ENCODE measurements at regions not wholly inside any gene's neighbourhood (a gene's known extent, or its start where the extent isn't known, plus 50 kb on each side); places are given as distances from the start of the nearest gene placed in this dataset.
A peak's percentile ranks its signal among the peaks of the same experiment; 100 is the strongest.

GRCh38 chr10:7486528-7486927 lies 75.7 kb upstream of the SFMBT2 start:
- no peak for ATAC-seq
- DNase-seq, result no peak
- Histone ChIP-seq H3K27me3 (peaks cover 0 to 14% (median 0%) of the 10 kb centered on the region in 9 donors), H3K4me1 (peaks cover 0 to 72% (median 12%) of the 10 kb centered on the region in 12 donors), H3K36me3 (no peaks in the 10 kb centered on the region), H3K9me3 (peaks cover 0 to 3% (median 0%) of the 10 kb centered on the region in 12 donors), H3K27ac (peak overlapping the region in 2 of 12 donors; percentile 37 to 41), H3K4me3 (no peak overlapping the region)
- intact Hi-C loops (cut with DNase I), result no loop called here
- 59 to 68% (median 64%) methylated on average over 6 of the region's 6 CpGs for whole genome bisulfite sequencing, 4 donors
- TF ChIP-seq POLR2A (IDR thresholded peaks at IDR 0.05), result no peak
- no peak for TF ChIP-seq CTCF (IDR thresholded peaks at IDR 0.05)

DNA sequence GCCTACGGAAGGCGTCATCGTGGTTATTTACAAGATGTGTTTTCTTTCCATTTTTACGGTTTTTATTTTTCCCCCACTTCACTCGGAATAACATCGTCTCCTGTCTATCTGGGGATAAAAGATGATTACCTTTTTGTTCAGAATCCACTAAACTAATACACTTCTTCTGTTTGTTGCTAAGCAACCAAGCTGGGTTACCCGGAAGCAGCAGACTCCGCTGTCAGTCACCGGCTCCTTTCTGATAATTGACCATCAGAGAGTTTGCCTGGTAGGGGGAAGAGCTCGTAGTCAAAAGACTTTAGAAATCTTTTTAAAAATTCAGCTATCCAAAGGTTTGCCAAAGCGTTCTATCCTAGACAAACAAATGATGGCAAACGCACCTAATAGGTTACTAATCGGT lies 75.0 kb upstream of the SFMBT2 start:
- Histone ChIP-seq H3K27ac (peak overlapping the region in 1 of 12 donors; percentile 91), H3K27me3 (peaks cover 0 to 14% (median 0%) of the 10 kb centered on the region in 9 donors), H3K9me3 (no peaks in the 10 kb centered on the region), H3K4me1 (peaks cover 0 to 80% (median 12%) of the 10 kb centered on the region in 12 donors), H3K36me3 (no peaks in the 10 kb centered on the region), H3K4me3 (no peak overlapping the region)
- no peak for DNase-seq
- intact Hi-C loops (cut with DNase I), result no loop called here
- WGBS, 4 donors, result 84 to 89% (median 87%) methylated on average over 13 of the region's 13 CpGs
- TF ChIP-seq CTCF (IDR thresholded peaks at IDR 0.05), result no peak
- no peak for TF ChIP-seq POLR2A (IDR thresholded peaks at IDR 0.05)
- ATAC-seq, result no peak

GRCh38 chr10:7485244-7485556 lies 74.4 kb upstream of the SFMBT2 start:
- TF ChIP-seq CTCF (IDR thresholded peaks at IDR 0.05) (no peak), POLR2A (IDR thresholded peaks at IDR 0.05) (no peak)
- H3K36me3 ChIP-seq, result no peaks in the 10 kb centered on the region
- DNase-seq (no peak), ATAC-seq (no peak)
- peaks cover 0 to 86% (median 12%) of the 10 kb centered on the region in 12 donors for H3K4me1 ChIP-seq
- 38 to 46% (median 39%) methylated on average over 9 of the region's 9 CpGs for WGBS, 4 donors
- peak overlapping the region in 5 of 12 donors; percentile 16 to 35 (median 21) for H3K4me3 ChIP-seq
- peak overlapping the region in 5 of 12 donors; percentile 3 to 91 (median 21) for H3K27ac ChIP-seq
- peaks cover 0 to 14% (median 0%) of the 10 kb centered on the region in 9 donors for H3K27me3 ChIP-seq
- intact Hi-C loops (cut with DNase I), result no loop called here
- no peaks in the 10 kb centered on the region for H3K9me3 ChIP-seq

DNA sequence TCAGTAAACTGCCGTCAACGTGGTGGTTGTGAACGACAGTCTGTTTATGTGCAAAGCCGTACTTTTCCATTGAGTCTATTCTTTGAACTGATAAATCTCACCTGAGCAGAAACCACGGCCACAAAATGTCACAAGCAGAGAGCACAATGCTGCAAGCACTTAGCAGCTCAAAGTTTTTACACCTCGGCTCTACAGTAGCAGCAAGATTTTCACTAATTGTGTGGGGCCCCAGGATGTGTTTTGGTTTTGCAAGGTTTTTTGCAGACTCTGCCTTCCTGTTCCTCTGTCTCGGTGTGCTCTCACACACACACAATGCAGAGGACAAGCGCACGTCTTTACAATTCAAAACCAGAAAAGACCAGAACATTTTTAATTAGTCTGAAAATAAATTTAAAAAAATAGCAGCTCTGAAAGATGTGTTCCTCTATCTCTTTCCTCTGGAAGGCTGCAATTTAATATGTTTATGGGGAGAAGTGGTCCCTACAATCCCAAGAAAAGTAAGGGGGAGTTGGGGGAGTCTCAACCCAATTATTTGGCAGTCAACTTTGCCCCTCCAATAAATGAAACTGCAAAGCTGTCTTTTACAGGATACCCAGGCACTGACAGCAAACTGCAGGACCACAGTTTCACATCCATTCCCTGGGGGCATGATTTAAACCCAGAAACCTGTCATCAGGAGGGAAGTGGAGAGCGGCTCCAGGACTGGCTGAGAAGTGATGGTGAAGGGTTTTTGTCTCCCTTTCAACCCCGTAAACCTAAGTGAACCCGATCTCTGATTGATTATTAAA lies 73.8 kb upstream of the SFMBT2 start:
- peaks cover 0 to 91% (median 12%) of the 10 kb centered on the region in 12 donors for H3K4me1 ChIP-seq
- 41 to 47% (median 45%) methylated on average over 12 of the region's 12 CpGs for WGBS, 4 donors
- intact Hi-C loops (cut with DNase I), result no loop called here
- H3K27ac ChIP-seq, result peak overlapping the region in 6 of 12 donors; percentile 3 to 91 (median 28)
- H3K27me3 ChIP-seq, result peaks cover 0 to 14% (median 0%) of the 10 kb centered on the region in 9 donors
- no peaks in the 10 kb centered on the region for H3K9me3 ChIP-seq
- no peak for DNase-seq
- no peaks in the 10 kb centered on the region for H3K36me3 ChIP-seq
- peak in 2 of 4 donors; percentile 27 to 51 for ATAC-seq
- H3K4me3 ChIP-seq, result peak overlapping the region in 5 of 12 donors; percentile 16 to 35 (median 21)
- TF ChIP-seq CTCF (IDR thresholded peaks at IDR 0.05) (no peak), POLR2A (IDR thresholded peaks at IDR 0.05) (no peak)

Data from heart left ventricle (tissue), 16 donors.